Trophoblast cell (in vitro differentiated cells and primary cell): ENCODE measurements at regions not wholly inside any gene's neighbourhood (a gene's known extent, or its start where the extent isn't known, plus 50 kb on each side); places are given as distances from the start of the nearest gene placed in this dataset.

ENCODE experiments used
- DNase-seq, 2 donors: peaks; one replicate each; pipeline ENCODE4 v3.0.0-alpha.2; 2016
- H2AFZ ChIP-seq: 2 replicates; pipeline ENCODE4 v1.6.1; 2013; ENCODE audit warnings: low read length, moderate library complexity, mild to moderate bottlenecking; ENCODE audit not compliant: insufficient read depth, poor library complexity
- H2AK5ac ChIP-seq: 2 replicates; pipeline ENCODE4 v1.6.1; 2013; ENCODE audit warnings: mild to moderate bottlenecking, low read length
- H2BK120ac ChIP-seq: 2 replicates; pipeline ENCODE4 v1.6.1; 2013; ENCODE audit warnings: low read length, mild to moderate bottlenecking, moderate library complexity; ENCODE audit not compliant: insufficient read depth, poor library complexity
- H2BK12ac ChIP-seq: 2 replicates; pipeline ENCODE4 v1.6.1; 2013; ENCODE audit warnings: mild to moderate bottlenecking, low read length, moderate library complexity
- H2BK5ac ChIP-seq: 2 replicates; pipeline ENCODE4 v1.6.1; 2013; ENCODE audit warnings: low read length, low read depth, moderate library complexity, mild to moderate bottlenecking; ENCODE audit not compliant: poor library complexity
- H3K14ac ChIP-seq: 2 replicates; pipeline ENCODE4 v1.6.1; 2013; ENCODE audit warnings: mild to moderate bottlenecking, low read length
- H3K18ac ChIP-seq: 2 replicates; pipeline ENCODE4 v1.6.1; 2013; ENCODE audit warnings: mild to moderate bottlenecking, low read length
- H3K23ac ChIP-seq: 2 replicates; pipeline ENCODE4 v1.6.1; 2013; ENCODE audit warnings: low read length
- H3K27ac ChIP-seq: 2 replicates; pipeline ENCODE4 v1.5.1; 2013; ENCODE audit warnings: low read depth, mild to moderate bottlenecking, inconsistent platforms, low read length, moderate library complexity
- H3K27me3 ChIP-seq: 2 replicates; pipeline ENCODE4 v1.6.1; 2013; ENCODE audit warnings: inconsistent platforms, mild to moderate bottlenecking, low read length, moderate library complexity; ENCODE audit not compliant: insufficient read depth
- H3K36me3 ChIP-seq, 2 experiments: 1 replicate in 1 of 2; 2 replicates in 1 of 2; pipeline ENCODE4 v1.6.1; 2013; ENCODE audit warnings: low read length in 2 of 2, mild to moderate bottlenecking in 2 of 2, moderate library complexity in 1 of 2; ENCODE audit not compliant: insufficient read depth in 2 of 2, control insufficient read depth in 1 of 2
- H3K4ac ChIP-seq: 2 replicates; pipeline ENCODE4 v1.6.1; 2013; ENCODE audit warnings: low read depth, mild to moderate bottlenecking, low read length, moderate library complexity
- H3K4me1 ChIP-seq, 2 experiments: 1 replicate in 1 of 2; 2 replicates in 1 of 2; pipeline ENCODE4 v1.6.1; 2013; ENCODE audit warnings: low read length in 2 of 2, mild to moderate bottlenecking in 2 of 2, moderate library complexity in 1 of 2; ENCODE audit not compliant: insufficient read depth in 2 of 2, control insufficient read depth in 1 of 2
- H3K4me2 ChIP-seq: 2 replicates; pipeline ENCODE4 v1.6.1; 2013; ENCODE audit warnings: inconsistent platforms, mild to moderate bottlenecking, low read length, moderate library complexity
- H3K4me3 ChIP-seq: 2 replicates; pipeline ENCODE4 v1.5.1; 2013; ENCODE audit warnings: mild to moderate bottlenecking, low read depth, low read length, inconsistent platforms
- H3K79me1 ChIP-seq: one replicate; pipeline ENCODE4 v1.6.1; 2013; ENCODE audit warnings: low read length
- H3K79me2 ChIP-seq: 2 replicates; pipeline ENCODE4 v1.6.1; 2013; ENCODE audit warnings: low read length, mild to moderate bottlenecking; ENCODE audit not compliant: control insufficient read depth, insufficient read depth, poor library complexity
- H3K9ac ChIP-seq: 2 replicates; pipeline ENCODE4 v1.6.1; 2013; ENCODE audit warnings: mild to moderate bottlenecking, low read length
- H3K9me3 ChIP-seq: 2 replicates; pipeline ENCODE4 v1.6.1; 2013; ENCODE audit warnings: low read depth, mild to moderate bottlenecking, control low read depth, inconsistent platforms, low read length; ENCODE audit not compliant: insufficient read depth
- H4K12ac ChIP-seq: 2 replicates; pipeline ENCODE4 v1.6.1; 2013; ENCODE audit warnings: low read depth, mild to moderate bottlenecking, low read length, moderate library complexity
- H4K8ac ChIP-seq: 2 replicates; pipeline ENCODE4 v1.6.1; 2013; ENCODE audit warnings: low read depth, mild to moderate bottlenecking, low read length, moderate library complexity
- H4K91ac ChIP-seq: one replicate; pipeline ENCODE4 v1.6.1; 2013; ENCODE audit warnings: low read depth, mild to moderate bottlenecking, low read length, moderate library complexity
- WGBS: extraction: QIAGEN DNeasy Blood & Tissue Kit; methylation state at CpG from one replicate; pipeline ENCODE4 v1.1.7; 2013; ENCODE audit warnings: missing lambda C conversion rate; ENCODE audit not compliant: insufficient read length, insufficient coverage; ENCODE audit errors: extremely low coverage; 5-methylcytosine and 5-hydroxymethylcytosine counted together

GRCh38 chr2:153320879-153321278 is 157.7 kb downstream of the RPRM start:
- no peaks in the 10 kb centered on the region for H3K27me3 ChIP-seq
- no peak overlapping the region for H4K12ac ChIP-seq
- H3K4ac ChIP-seq, result no peak overlapping the region
- H3K23ac ChIP-seq, result no peak overlapping the region
- H2AK5ac ChIP-seq, result no peak overlapping the region
- H3K4me1 ChIP-seq, result no peaks in the 10 kb centered on the region
- H2BK12ac ChIP-seq, result no peak overlapping the region
- no peak overlapping the region for H3K18ac ChIP-seq
- no peak overlapping the region for H3K9ac ChIP-seq
- no peak overlapping the region for H2BK5ac ChIP-seq
- no peak overlapping the region for H2AFZ ChIP-seq
- no peak overlapping the region for H3K27ac ChIP-seq
- no peaks in the 10 kb centered on the region for H3K79me2 ChIP-seq
- no peak overlapping the region for H3K4me3 ChIP-seq
- no peak overlapping the region for H2BK120ac ChIP-seq
- no peak overlapping the region for H3K4me2 ChIP-seq
- no peak overlapping the region for H4K91ac ChIP-seq
- no peak overlapping the region for H3K14ac ChIP-seq
- no peaks in the 10 kb centered on the region for H3K9me3 ChIP-seq
- H3K79me1 ChIP-seq, result no peaks in the 10 kb centered on the region
- H3K36me3 ChIP-seq, result no peaks in the 10 kb centered on the region
- no peak overlapping the region for H4K8ac ChIP-seq
- DNase-seq, result no peak

DNA sequence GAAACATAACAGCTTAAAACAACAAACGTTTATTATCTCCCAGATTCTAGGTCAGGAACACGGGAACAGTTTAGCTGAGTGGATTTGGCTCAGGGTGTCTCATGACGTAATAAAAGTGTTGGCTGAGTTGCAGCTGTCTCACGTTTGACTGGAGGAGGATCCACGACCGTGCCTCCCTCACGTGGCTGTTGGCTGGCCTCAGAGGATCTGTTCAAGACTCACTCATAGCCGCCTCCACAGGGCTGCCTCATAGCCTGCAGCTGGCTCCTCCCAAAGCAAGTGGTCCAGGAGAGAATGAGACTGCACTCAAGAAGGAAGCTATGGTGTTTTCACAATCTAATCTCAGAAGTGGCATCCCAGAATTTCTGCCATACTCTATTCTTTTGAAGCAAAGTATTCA is 167.1 kb downstream of the RPRM start:
- no peaks in the 10 kb centered on the region for H3K36me3 ChIP-seq
- H3K4ac ChIP-seq, result no peak overlapping the region

DNA sequence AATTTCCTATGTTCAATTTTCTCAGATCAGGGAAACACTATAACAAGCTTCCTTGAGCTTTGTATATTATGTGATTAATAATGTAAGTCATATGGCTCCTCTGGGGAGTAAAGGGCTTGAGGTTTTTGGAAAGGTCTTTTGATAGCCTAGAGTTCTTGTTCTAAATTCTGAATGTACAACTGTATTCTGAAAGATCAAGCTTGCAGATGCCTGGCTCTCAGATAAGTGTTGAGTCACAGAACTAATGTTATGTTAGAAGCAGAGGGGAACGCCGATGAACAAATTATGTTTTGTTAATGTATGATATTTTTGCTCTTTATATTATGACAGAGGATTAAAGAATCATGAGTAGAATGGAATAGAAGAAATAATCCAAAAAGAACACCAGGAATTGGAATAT is 170.1 kb downstream of the RPRM start:
- Histone ChIP-seq H2BK120ac (no peak overlapping the region), H3K4me2 (no peak overlapping the region), H3K36me3 (no peaks in the 10 kb centered on the region), H3K79me2 (no peaks in the 10 kb centered on the region), H3K4me1 (no peaks in the 10 kb centered on the region), H3K9me3 (no peaks in the 10 kb centered on the region), H4K91ac (no peak overlapping the region), H3K14ac (no peak overlapping the region), H3K9ac (no peak overlapping the region), H3K23ac (no peak overlapping the region), H3K4me3 (no peak overlapping the region), H3K18ac (no peak overlapping the region), H4K12ac (no peak overlapping the region), H2BK12ac (no peak overlapping the region), H3K79me1 (no peaks in the 10 kb centered on the region), H2AK5ac (no peak overlapping the region), H3K27me3 (no peaks in the 10 kb centered on the region), H2AFZ (no peak overlapping the region), H3K4ac (no peak overlapping the region), H4K8ac (no peak overlapping the region), H2BK5ac (no peak overlapping the region), H3K27ac (no peak overlapping the region)
- no peak for DNase-seq
- no CpG with 5 or more reads among the region's 2 CpGs for WGBS

More for the DNA sequence above, 167.1 kb downstream of the RPRM start:
- Histone ChIP-seq H3K4me3 (no peak overlapping the region), H3K79me2 (no peaks in the 10 kb centered on the region), H2BK5ac (no peak overlapping the region), H2BK12ac (no peak overlapping the region), H4K8ac (no peak overlapping the region), H3K18ac (no peak overlapping the region), H3K4me2 (no peak overlapping the region), H4K12ac (no peak overlapping the region), H2AK5ac (no peak overlapping the region), H2BK120ac (no peak overlapping the region), H4K91ac (no peak overlapping the region), H3K9ac (no peak overlapping the region), H3K79me1 (no peaks in the 10 kb centered on the region), H3K9me3 (no peaks in the 10 kb centered on the region), H3K27me3 (no peaks in the 10 kb centered on the region), H3K23ac (no peak overlapping the region), H3K27ac (no peak overlapping the region), H3K14ac (no peak overlapping the region), H3K4me1 (no peaks in the 10 kb centered on the region), H2AFZ (no peak overlapping the region)
- WGBS, result no CpG with 5 or more reads among the region's 8 CpGs
- no peak for DNase-seq

- DNase-seq, result no peak
- Histone ChIP-seq H3K27ac (no peak overlapping the region), H3K79me2 (no peaks in the 10 kb centered on the region), H2AK5ac (no peak overlapping the region), H3K4me2 (no peak overlapping the region), H2BK120ac (no peak overlapping the region), H3K23ac (no peak overlapping the region), H3K4ac (no peak overlapping the region), H3K79me1 (no peaks in the 10 kb centered on the region), H3K9me3 (no peaks in the 10 kb centered on the region), H2AFZ (no peak overlapping the region), H3K4me3 (no peak overlapping the region), H4K8ac (no peak overlapping the region), H3K27me3 (no peaks in the 10 kb centered on the region), H3K4me1 (no peaks in the 10 kb centered on the region), H2BK5ac (no peak overlapping the region), H3K9ac (no peak overlapping the region), H3K18ac (no peak overlapping the region), H4K91ac (no peak overlapping the region), H4K12ac (no peak overlapping the region), H3K14ac (no peak overlapping the region), H2BK12ac (no peak overlapping the region), H3K36me3 (no peaks in the 10 kb centered on the region)
- no CpG with 5 or more reads among the region's 3 CpGs for WGBS
Observed at GRCh38 chr2:153307223-153307622, 171.3 kb downstream of the RPRM start.
